OCI-LY7 (cell line): ENCODE measurements at regions not wholly inside any gene's neighbourhood (a gene's known extent, or its start where the extent isn't known, plus 50 kb on each side); places are given as distances from the start of the nearest gene placed in this dataset.

ENCODE experiments used
- EZH2phosphoT487 ChIP-seq: fragments of 200-600 bp; sonication (generic); IDR thresholded peaks from 2 replicates; pipeline ENCODE4 v1.6.1; 2018; ENCODE audit warnings: low read depth, borderline replicate concordance, mild to moderate bottlenecking, mixed run types, antibody characterized with exemption, low read length, moderate library complexity, mixed read lengths
- TF ChIP-seq, protein P1 (sequence below): fragments of 200-600 bp; sonication (generic); conservative IDR thresholded peaks from 2 replicates; pipeline ENCODE4 v1.5.1; 2014; ENCODE audit warnings: mild to moderate bottlenecking, antibody characterized with exemption, low read length, moderate library complexity, mixed read lengths

DNA sequence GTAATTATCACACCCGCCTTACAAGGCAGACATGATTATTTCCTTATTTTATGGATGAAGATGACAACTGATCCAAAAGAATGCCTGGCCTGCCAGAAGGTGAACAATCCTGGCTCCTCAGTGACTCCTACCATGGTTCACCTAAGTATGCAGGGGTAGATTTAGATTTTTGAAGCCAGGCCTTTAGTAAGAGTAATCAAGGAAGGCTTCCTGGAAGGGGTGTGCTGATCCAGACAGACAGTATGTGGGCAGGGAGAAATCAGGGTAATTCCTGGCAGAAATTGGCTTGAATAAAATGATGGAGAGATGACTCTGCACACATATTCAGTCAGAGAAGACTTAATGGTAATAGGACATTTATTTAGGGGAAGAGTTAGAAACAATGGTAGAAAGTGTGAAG lies 637.7 kb upstream of the FANCL start:
- TF ChIP-seq, protein P1, sequence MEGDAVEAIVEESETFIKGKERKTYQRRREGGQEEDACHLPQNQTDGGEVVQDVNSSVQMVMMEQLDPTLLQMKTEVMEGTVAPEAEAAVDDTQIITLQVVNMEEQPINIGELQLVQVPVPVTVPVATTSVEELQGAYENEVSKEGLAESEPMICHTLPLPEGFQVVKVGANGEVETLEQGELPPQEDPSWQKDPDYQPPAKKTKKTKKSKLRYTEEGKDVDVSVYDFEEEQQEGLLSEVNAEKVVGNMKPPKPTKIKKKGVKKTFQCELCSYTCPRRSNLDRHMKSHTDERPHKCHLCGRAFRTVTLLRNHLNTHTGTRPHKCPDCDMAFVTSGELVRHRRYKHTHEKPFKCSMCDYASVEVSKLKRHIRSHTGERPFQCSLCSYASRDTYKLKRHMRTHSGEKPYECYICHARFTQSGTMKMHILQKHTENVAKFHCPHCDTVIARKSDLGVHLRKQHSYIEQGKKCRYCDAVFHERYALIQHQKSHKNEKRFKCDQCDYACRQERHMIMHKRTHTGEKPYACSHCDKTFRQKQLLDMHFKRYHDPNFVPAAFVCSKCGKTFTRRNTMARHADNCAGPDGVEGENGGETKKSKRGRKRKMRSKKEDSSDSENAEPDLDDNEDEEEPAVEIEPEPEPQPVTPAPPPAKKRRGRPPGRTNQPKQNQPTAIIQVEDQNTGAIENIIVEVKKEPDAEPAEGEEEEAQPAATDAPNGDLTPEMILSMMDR = no peak
- TF ChIP-seq EZH2phosphoT487 = no peak
